ENCODE measurements at regions not wholly inside any gene's neighbourhood (a gene's known extent, or its start where the extent isn't known, plus 50 kb on each side); places are given as distances from the start of the nearest gene placed in this dataset.

DNA sequence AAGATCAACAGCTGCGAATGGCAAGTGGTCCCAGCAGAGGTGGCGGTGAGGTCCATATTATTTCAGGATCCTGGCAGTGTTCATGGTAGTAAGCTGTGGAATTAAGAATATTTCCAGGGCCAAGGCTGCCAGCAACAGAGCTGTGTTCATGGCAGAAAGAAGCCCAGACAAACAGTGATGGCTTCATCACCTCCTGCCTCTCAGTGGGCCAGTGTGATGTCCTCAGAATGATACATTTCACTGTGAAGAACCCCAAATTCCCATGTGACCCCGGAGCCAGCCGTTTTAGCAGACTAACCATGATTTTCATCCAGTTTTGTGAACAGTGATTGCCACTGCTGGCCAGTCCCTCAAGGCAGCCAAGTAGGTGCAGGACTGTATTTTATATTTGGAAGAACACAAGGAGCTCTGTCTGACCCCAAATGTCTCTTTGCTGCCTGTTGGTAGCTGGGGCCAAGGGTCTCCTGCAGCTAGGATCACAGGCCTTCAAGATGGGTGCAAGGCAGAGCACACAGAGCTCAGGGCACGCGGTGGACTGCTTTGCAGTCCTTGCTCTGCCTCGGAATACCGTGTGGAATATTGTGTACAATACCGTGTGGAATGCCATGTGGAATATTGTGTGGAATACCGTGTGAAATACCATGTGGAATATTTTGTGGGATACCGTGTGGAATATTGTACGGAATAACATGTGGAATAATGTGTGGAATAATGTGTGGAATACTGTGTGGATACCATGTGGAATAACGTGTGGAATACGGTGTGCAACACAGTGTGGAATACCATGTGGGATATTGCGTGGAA, 132.3 kb upstream of the CHST15 start:
- no peaks in the 10 kb centered on the region for H3K4me1 Mint-ChIP-seq (ENCODE audit: low read depth)
- H3K27ac Mint-ChIP-seq, result peak overlapping the region; percentile 23
- no peaks in the 10 kb centered on the region for H3K36me3 Mint-ChIP-seq (ENCODE audit: insufficient read depth)
- TF ChIP-seq, protein P1, sequence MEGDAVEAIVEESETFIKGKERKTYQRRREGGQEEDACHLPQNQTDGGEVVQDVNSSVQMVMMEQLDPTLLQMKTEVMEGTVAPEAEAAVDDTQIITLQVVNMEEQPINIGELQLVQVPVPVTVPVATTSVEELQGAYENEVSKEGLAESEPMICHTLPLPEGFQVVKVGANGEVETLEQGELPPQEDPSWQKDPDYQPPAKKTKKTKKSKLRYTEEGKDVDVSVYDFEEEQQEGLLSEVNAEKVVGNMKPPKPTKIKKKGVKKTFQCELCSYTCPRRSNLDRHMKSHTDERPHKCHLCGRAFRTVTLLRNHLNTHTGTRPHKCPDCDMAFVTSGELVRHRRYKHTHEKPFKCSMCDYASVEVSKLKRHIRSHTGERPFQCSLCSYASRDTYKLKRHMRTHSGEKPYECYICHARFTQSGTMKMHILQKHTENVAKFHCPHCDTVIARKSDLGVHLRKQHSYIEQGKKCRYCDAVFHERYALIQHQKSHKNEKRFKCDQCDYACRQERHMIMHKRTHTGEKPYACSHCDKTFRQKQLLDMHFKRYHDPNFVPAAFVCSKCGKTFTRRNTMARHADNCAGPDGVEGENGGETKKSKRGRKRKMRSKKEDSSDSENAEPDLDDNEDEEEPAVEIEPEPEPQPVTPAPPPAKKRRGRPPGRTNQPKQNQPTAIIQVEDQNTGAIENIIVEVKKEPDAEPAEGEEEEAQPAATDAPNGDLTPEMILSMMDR (IDR thresholded peaks at IDR 0.05; ENCODE audit: unreplicated experiment), result no peak
- H3K4me3 Mint-ChIP-seq (ENCODE audit: low read depth), result no peak overlapping the region
- peaks cover 3% of the 10 kb centered on the region for H3K27me3 Mint-ChIP-seq
- peaks cover 44% of the 10 kb centered on the region for H3K9me3 Mint-ChIP-seq (ENCODE audit: low read depth)
- no peak for DNase-seq (ENCODE audit: low spot score, unreplicated experiment)

DNA sequence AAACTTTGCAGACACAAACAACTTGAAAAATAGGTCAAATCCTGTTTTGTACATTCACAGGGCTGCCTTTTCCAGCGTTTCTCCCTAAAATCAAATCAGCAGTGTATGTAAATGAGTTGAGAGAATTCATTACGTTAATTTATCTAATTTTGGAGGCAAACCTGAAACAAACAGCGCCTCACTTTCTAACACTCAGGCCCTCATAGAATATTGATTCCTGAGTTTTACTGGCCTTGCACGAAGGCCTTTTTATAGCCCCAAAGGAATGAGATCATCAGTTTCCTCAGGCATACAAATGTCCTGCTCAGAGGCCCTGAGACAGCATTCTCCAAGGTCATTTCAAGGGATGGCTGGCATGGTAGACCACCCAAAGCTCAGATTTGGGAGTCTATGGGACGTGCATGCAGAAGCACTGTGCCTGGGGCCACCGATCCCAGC, 131.7 kb upstream of the CHST15 start:
- no peak for DNase-seq (ENCODE audit: low spot score, unreplicated experiment)
- TF ChIP-seq, protein P1 (IDR thresholded peaks at IDR 0.05; ENCODE audit: unreplicated experiment), result no peak
- Mint-ChIP-seq H3K27me3 (peaks cover 6% of the 10 kb centered on the region), H3K4me3 (ENCODE audit: low read depth) (no peak overlapping the region), H3K9me3 (ENCODE audit: low read depth) (peaks cover 38% of the 10 kb centered on the region), H3K27ac (no peak overlapping the region), H3K4me1 (ENCODE audit: low read depth) (no peaks in the 10 kb centered on the region), H3K36me3 (ENCODE audit: insufficient read depth) (no peaks in the 10 kb centered on the region)

DNA sequence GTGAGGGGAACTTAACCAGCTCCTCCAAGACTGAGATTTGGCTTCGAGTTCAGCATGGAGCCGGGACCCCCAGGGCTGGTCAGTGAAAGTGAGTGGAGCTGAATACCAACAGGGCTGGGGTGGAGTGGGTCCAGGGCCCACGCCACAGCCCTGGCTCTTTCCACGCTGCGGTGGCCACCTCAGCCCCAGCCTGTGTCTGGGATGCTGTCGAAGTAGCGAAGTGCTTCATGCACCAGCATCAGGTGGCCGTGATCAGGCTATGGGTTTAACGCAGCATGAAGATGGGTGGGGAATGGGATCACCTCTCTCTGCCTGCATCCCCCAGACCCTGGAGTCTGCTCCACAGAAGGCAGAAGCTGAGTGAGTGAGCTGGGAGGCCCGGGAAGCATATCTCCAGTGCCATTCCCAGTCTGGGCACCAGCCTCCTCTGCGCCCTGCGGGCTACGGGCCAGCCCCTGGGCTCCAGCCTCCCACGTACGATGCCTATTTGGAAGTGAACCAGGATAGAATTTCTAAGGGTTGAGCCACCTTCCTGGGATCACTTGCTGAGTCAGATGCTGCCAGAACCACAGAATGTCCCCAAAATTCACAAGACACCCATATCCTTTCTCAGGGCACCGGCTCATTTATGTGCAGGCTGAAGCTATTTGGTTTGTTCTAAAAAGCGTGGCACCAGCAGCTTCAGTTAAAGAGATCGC, 131.1 kb upstream of the CHST15 start:
- H3K4me3 Mint-ChIP-seq (ENCODE audit: low read depth), result no peak overlapping the region
- H3K27ac Mint-ChIP-seq, result no peak overlapping the region
- TF ChIP-seq, protein P1 (IDR thresholded peaks at IDR 0.05; ENCODE audit: unreplicated experiment), result no peak
- no peaks in the 10 kb centered on the region for H3K4me1 Mint-ChIP-seq (ENCODE audit: low read depth)
- DNase-seq (ENCODE audit: low spot score, unreplicated experiment), result no peak
- peaks cover 33% of the 10 kb centered on the region for H3K9me3 Mint-ChIP-seq (ENCODE audit: low read depth)
- H3K36me3 Mint-ChIP-seq (ENCODE audit: insufficient read depth), result no peaks in the 10 kb centered on the region
- peaks cover 9% of the 10 kb centered on the region for H3K27me3 Mint-ChIP-seq

DNA sequence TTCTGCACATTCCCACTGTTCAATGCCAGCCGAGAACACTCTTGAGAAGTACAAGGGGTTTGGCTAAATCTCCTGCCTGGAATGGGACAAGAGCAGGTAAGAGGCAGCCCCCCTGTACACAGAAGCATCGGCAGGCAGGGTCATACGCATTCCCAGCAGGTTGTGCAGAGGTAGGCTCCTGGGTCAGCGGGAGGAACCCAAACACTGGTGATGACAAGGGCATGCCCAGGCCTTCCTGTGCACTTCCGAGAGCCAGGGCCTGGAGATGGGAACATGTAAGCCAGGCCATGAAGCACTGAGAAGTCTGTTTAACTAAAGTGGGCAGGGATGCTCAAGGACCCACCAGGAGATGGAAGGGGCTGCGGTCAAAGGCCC, 130.3 kb upstream of the CHST15 start:
- peaks cover 26% of the 10 kb centered on the region for H3K9me3 Mint-ChIP-seq (ENCODE audit: low read depth)
- TF ChIP-seq, protein P1 (IDR thresholded peaks at IDR 0.05; ENCODE audit: unreplicated experiment), result no peak
- H3K36me3 Mint-ChIP-seq (ENCODE audit: insufficient read depth), result no peaks in the 10 kb centered on the region
- H3K4me1 Mint-ChIP-seq (ENCODE audit: low read depth), result no peaks in the 10 kb centered on the region
- no peak for DNase-seq (ENCODE audit: low spot score, unreplicated experiment)
- no peak overlapping the region for H3K27ac Mint-ChIP-seq
- peaks cover 9% of the 10 kb centered on the region for H3K27me3 Mint-ChIP-seq
- H3K4me3 Mint-ChIP-seq (ENCODE audit: low read depth), result no peak overlapping the region

DNA sequence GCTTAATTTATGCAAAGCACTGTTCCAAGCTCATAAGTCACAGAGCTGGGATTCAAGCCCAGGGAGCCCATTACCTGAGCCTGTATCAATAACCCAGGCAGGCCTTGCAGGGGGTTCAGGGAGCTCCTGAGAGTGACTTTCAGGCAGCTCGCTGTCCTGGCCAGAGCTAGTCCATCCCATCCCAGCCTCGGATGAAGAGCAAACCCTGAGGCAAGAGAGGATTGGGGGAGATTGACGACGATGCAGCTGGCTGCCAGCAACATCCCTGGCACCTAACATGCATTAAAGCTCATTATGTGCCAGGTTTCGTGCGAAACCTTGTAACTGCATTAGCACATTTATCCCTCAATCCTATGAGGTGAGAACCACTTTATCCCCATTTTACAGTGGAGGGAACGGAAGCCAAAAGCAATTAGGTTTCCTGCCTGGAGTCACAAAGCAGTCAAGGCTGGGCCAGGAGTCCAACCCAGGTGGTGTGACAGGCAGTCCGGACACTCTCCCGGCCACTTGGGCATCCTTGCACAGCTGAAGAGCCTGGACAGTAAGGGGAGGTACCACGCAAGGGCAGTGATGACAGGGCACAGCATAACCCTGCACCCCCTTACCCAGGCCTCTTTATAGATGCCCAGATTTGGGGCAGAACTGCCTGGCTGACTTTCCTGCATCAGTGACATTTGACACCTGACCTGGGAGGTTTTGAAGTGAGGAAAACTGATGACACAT, 129.8 kb upstream of the CHST15 start:
- H3K4me1 Mint-ChIP-seq (ENCODE audit: low read depth), result no peaks in the 10 kb centered on the region
- peaks cover 9% of the 10 kb centered on the region for H3K27me3 Mint-ChIP-seq
- no peak for DNase-seq (ENCODE audit: low spot score, unreplicated experiment)
- no peaks in the 10 kb centered on the region for H3K36me3 Mint-ChIP-seq (ENCODE audit: insufficient read depth)
- peaks cover 24% of the 10 kb centered on the region for H3K9me3 Mint-ChIP-seq (ENCODE audit: low read depth)
- H3K27ac Mint-ChIP-seq, result no peak overlapping the region
- TF ChIP-seq, protein P1 (IDR thresholded peaks at IDR 0.05; ENCODE audit: unreplicated experiment), result no peak
- no peak overlapping the region for H3K4me3 Mint-ChIP-seq (ENCODE audit: low read depth)
